Stimulated activated CD4-positive, alpha-beta T cell treated with anti-CD3 and anti-CD28 coated beads, TNF-alpha, amount 100 ng/mL, for 24 hours (primary cell): ENCODE measurements at regions not wholly inside any gene's neighbourhood (a gene's known extent, or its start where the extent isn't known, plus 50 kb on each side); places are given as distances from the start of the nearest gene placed in this dataset.
"Not testable (repeated sequence)": the region's sequence is repeated elsewhere in the genome, so short reads cannot be mapped to it uniquely, and the experiment has no call there.

Source experiments
- DNase-seq, 3 experiments: peaks; one replicate each; pipeline ENCODE4 v3.0.0-alpha.2; 2020; ENCODE audit warnings: low read depth in 3 of 3

- DNase-seq = no peak
Measured at GRCh38 chr4:160652790-160653189, 1511.0 kb downstream of the FSTL5 start.

- DNase-seq = no peak
Measured at GRCh38 chr4:160675550-160675949, 1488.2 kb downstream of the FSTL5 start.

GRCh38 chr4:160685729-160686128 is 1478.1 kb downstream of the FSTL5 start:
- no peak for DNase-seq

- DNase-seq = no peak
Measured at GRCh38 chr4:160701671-160702070, 1462.1 kb downstream of the FSTL5 start.

GRCh38 chr4:160709026-160709425 is 1454.8 kb downstream of the FSTL5 start:
- no peak for DNase-seq

GRCh38 chr4:160709546-160709945 is 1454.3 kb downstream of the FSTL5 start:
- no peak for DNase-seq

GRCh38 chr4:160716551-160716950 is 1447.2 kb downstream of the FSTL5 start:
- DNase-seq = no peak

- no peak for DNase-seq
Measured at GRCh38 chr4:160717848-160718247, 1446.0 kb downstream of the FSTL5 start.

GRCh38 chr4:160724063-160724462 is 1439.7 kb downstream of the FSTL5 start:
- no peak for DNase-seq

- no peak for DNase-seq
Measured at GRCh38 chr4:160745126-160745525, 1418.7 kb downstream of the FSTL5 start.

GRCh38 chr4:160746585-160746984 is 1417.2 kb downstream of the FSTL5 start:
- not testable (repeated sequence) for DNase-seq

GRCh38 chr4:160772668-160773067 is 1391.1 kb downstream of the FSTL5 start:
- DNase-seq = no peak

- no peak for DNase-seq
Measured at GRCh38 chr4:160795216-160795615, 1368.6 kb downstream of the FSTL5 start.

GRCh38 chr4:160808174-160808573 is 1355.6 kb downstream of the FSTL5 start:
- no peak for DNase-seq

GRCh38 chr4:160809576-160809975 is 1354.2 kb downstream of the FSTL5 start:
- DNase-seq = no peak

- DNase-seq = no peak
Measured at GRCh38 chr4:160810424-160810823, 1353.4 kb downstream of the FSTL5 start.

- no peak for DNase-seq
Measured at GRCh38 chr4:160810941-160811340, 1352.9 kb downstream of the FSTL5 start.

GRCh38 chr4:160811956-160812355 is 1351.8 kb downstream of the FSTL5 start:
- no peak for DNase-seq

- no peak for DNase-seq
Measured at GRCh38 chr4:160814726-160815125, 1349.1 kb downstream of the FSTL5 start.

- no peak for DNase-seq
Measured at GRCh38 chr4:160818571-160818970, 1345.2 kb downstream of the FSTL5 start.

- no peak for DNase-seq
Measured at GRCh38 chr4:160819791-160820190, 1344.0 kb downstream of the FSTL5 start.

- no peak for DNase-seq
Measured at GRCh38 chr4:160824481-160824880, 1339.3 kb downstream of the FSTL5 start.

- DNase-seq = no peak
Measured at GRCh38 chr4:160825644-160826338, 1338.0 kb downstream of the FSTL5 start.

GRCh38 chr4:160826339-160826679 is 1337.5 kb downstream of the FSTL5 start:
- DNase-seq = no peak
